Liver (tissue), 8 donors: ENCODE measurements at regions not wholly inside any gene's neighbourhood (a gene's known extent, or its start where the extent isn't known, plus 50 kb on each side); places are given as distances from the start of the nearest gene placed in this dataset.

ENCODE experiments used
- DNase-seq: peaks from one replicate; pipeline ENCODE4 v3.0.0-alpha.2; 2017; ENCODE audit warnings: low spot score
- H3K27ac ChIP-seq, 2 donors: one replicate each; pipeline ENCODE4 v1.7.0; 2013; ENCODE audit warnings: inconsistent platforms in 2 of 2, low read length in 2 of 2, control low read depth in 1 of 2, low read depth in 1 of 2, mild to moderate bottlenecking in 1 of 2
- H3K27me3 ChIP-seq, 4 donors: one replicate each; pipeline versions ENCODE4 v1.6.1 to v1.7.0; 2013; ENCODE audit warnings: low read length in 3 of 4, inconsistent platforms in 1 of 4, mild to moderate bottlenecking in 1 of 4, moderate library complexity in 1 of 4; ENCODE audit not compliant: control insufficient read depth in 4 of 4, insufficient read depth in 4 of 4
- H3K36me3 ChIP-seq, 4 donors: one replicate each; pipeline versions ENCODE4 v1.6.1 to v1.7.0; 2013; ENCODE audit warnings: low read length in 3 of 4, mild to moderate bottlenecking in 3 of 4, low read depth in 1 of 4, moderate library complexity in 1 of 4; ENCODE audit not compliant: control insufficient read depth in 4 of 4, insufficient read depth in 3 of 4
- H3K4me1 ChIP-seq, 4 donors: one replicate each; pipeline versions ENCODE4 v1.6.1 to v1.7.0; 2013; ENCODE audit warnings: low read length in 3 of 4, mild to moderate bottlenecking in 3 of 4, moderate library complexity in 1 of 4; ENCODE audit not compliant: control insufficient read depth in 4 of 4, insufficient read depth in 4 of 4
- H3K4me3 ChIP-seq, 3 donors: one replicate each; pipeline versions ENCODE4 v1.6.1 to v1.7.0; 2013; ENCODE audit warnings: low read length in 3 of 3, control low read depth in 1 of 3, low read depth in 1 of 3, mild to moderate bottlenecking in 1 of 3
- H3K9ac ChIP-seq, 2 donors: one replicate each; pipeline ENCODE4 v1.7.0; 2013; ENCODE audit warnings: low read length in 2 of 2, mild to moderate bottlenecking in 2 of 2, moderate library complexity in 2 of 2, control low read depth in 1 of 2, low read depth in 1 of 2
- H3K9me3 ChIP-seq, 4 donors: one replicate each; pipeline versions ENCODE4 v1.6.1 to v1.7.0; 2013; ENCODE audit warnings: low read length in 3 of 4; ENCODE audit not compliant: control insufficient read depth in 4 of 4
- GABPA ChIP-seq, 2 donors: IDR thresholded peaks in 1 of 2; conservative IDR thresholded peaks in 1 of 2; 2 replicates each; pipeline ENCODE4 v1.6.1; 2016; ENCODE audit warnings: antibody characterized with exemption in 2 of 2, mild to moderate bottlenecking in 1 of 2, moderate library complexity in 1 of 2
- HNF4A ChIP-seq, 2 donors: conservative IDR thresholded peaks; 2 replicates each; pipeline ENCODE4 v1.6.1; 2016; ENCODE audit warnings: antibody characterized with exemption in 2 of 2, mild to moderate bottlenecking in 2 of 2
- HNF4G ChIP-seq: IDR thresholded peaks from 2 replicates; pipeline ENCODE4 v1.6.1; 2016; ENCODE audit warnings: antibody characterized with exemption
- JUND ChIP-seq, 2 donors: IDR thresholded peaks; 2 replicates each; pipeline ENCODE4 v1.6.1; 2016; ENCODE audit warnings: antibody characterized with exemption in 2 of 2
- MAX ChIP-seq: IDR thresholded peaks from 2 replicates; pipeline ENCODE4 v1.6.1; 2016; ENCODE audit warnings: antibody characterized with exemption
- NR2F2 ChIP-seq: IDR thresholded peaks from 2 replicates; pipeline ENCODE4 v1.6.1; 2016; ENCODE audit warnings: antibody characterized with exemption
- RAD21 ChIP-seq, 2 donors: IDR thresholded peaks; 2 replicates each; pipeline ENCODE4 v1.6.1; 2016; ENCODE audit warnings: antibody characterized with exemption in 2 of 2, mild to moderate bottlenecking in 2 of 2
- RXRA ChIP-seq, 2 donors: IDR thresholded peaks; 2 replicates each; pipeline ENCODE4 v1.6.1; 2017 to 2018; ENCODE audit warnings: antibody characterized with exemption in 2 of 2, mild to moderate bottlenecking in 1 of 2
- TAF1 ChIP-seq: conservative IDR thresholded peaks from 2 replicates; pipeline ENCODE4 v1.6.1; 2016; ENCODE audit warnings: antibody characterized with exemption, mild to moderate bottlenecking
- YY1 ChIP-seq: IDR thresholded peaks from 2 replicates; pipeline ENCODE4 v1.6.1; 2016; ENCODE audit warnings: antibody characterized with exemption, mild to moderate bottlenecking
- WGBS: extraction: QIAGEN DNeasy Blood & Tissue Kit; methylation state at CpG from one replicate; pipeline ENCODE4 v1.1.7; 2013; 5-methylcytosine and 5-hydroxymethylcytosine counted together
- TF ChIP-seq, protein P1 (sequence below): fragments of 150-350 bp; IDR thresholded peaks from 2 replicates; pipeline ENCODE4 v1.5.1; 2017; ENCODE audit warnings: improper control_type of control experiment, low read depth, low read length; ENCODE audit not compliant: missing input control
- TF ChIP-seq, protein P2 (sequence below): IDR thresholded peaks from 2 replicates; pipeline ENCODE4 v1.6.1; 2016; ENCODE audit warnings: antibody characterized with exemption, mild to moderate bottlenecking
- TF ChIP-seq, protein P3 (sequence below): IDR thresholded peaks from 2 replicates; pipeline ENCODE4 v1.6.1; 2016; ENCODE audit warnings: antibody characterized with exemption
- TF ChIP-seq, protein P4 (sequence below): IDR thresholded peaks from 2 replicates; pipeline ENCODE4 v1.6.1; 2016; ENCODE audit warnings: antibody characterized with exemption
- donor health status: healthy.
- donor health status: healthy.
- donor health status: healthy.
- donor health status: healthy.
- donor health status: healthy.

GRCh38 chr2:236866542-236867340, 218.9 kb upstream of the COPS8 start:
- no peak overlapping the region for H3K27ac ChIP-seq
- no peak overlapping the region for H3K4me3 ChIP-seq

GRCh38 chr2:236867441-236868260, 218.0 kb upstream of the COPS8 start:
- WGBS: 92% methylated on average over 12 of the region's 12 CpGs
- no peak overlapping the region for H3K4me3 ChIP-seq
- H3K4me1 ChIP-seq: no peaks in the 10 kb centered on the region
- no peak for TF ChIP-seq GABPA (IDR thresholded peaks at IDR 0.05 in 1 of 2, conservative IDR thresholded peaks at IDR 0.05 in 1 of 2)
- TF ChIP-seq YY1: no peak
- TF ChIP-seq, protein P1, sequence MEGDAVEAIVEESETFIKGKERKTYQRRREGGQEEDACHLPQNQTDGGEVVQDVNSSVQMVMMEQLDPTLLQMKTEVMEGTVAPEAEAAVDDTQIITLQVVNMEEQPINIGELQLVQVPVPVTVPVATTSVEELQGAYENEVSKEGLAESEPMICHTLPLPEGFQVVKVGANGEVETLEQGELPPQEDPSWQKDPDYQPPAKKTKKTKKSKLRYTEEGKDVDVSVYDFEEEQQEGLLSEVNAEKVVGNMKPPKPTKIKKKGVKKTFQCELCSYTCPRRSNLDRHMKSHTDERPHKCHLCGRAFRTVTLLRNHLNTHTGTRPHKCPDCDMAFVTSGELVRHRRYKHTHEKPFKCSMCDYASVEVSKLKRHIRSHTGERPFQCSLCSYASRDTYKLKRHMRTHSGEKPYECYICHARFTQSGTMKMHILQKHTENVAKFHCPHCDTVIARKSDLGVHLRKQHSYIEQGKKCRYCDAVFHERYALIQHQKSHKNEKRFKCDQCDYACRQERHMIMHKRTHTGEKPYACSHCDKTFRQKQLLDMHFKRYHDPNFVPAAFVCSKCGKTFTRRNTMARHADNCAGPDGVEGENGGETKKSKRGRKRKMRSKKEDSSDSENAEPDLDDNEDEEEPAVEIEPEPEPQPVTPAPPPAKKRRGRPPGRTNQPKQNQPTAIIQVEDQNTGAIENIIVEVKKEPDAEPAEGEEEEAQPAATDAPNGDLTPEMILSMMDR: no peak
- no peak for TF ChIP-seq MAX
- TF ChIP-seq RXRA (IDR thresholded peaks at IDR 0.05): no peak
- no peak for TF ChIP-seq NR2F2
- TF ChIP-seq TAF1: no peak
- no peak for TF ChIP-seq HNF4G
- TF ChIP-seq HNF4A (conservative IDR thresholded peaks at IDR 0.05): no peak
- no peak for TF ChIP-seq RAD21 (IDR thresholded peaks at IDR 0.05)
- TF ChIP-seq, protein P2, sequence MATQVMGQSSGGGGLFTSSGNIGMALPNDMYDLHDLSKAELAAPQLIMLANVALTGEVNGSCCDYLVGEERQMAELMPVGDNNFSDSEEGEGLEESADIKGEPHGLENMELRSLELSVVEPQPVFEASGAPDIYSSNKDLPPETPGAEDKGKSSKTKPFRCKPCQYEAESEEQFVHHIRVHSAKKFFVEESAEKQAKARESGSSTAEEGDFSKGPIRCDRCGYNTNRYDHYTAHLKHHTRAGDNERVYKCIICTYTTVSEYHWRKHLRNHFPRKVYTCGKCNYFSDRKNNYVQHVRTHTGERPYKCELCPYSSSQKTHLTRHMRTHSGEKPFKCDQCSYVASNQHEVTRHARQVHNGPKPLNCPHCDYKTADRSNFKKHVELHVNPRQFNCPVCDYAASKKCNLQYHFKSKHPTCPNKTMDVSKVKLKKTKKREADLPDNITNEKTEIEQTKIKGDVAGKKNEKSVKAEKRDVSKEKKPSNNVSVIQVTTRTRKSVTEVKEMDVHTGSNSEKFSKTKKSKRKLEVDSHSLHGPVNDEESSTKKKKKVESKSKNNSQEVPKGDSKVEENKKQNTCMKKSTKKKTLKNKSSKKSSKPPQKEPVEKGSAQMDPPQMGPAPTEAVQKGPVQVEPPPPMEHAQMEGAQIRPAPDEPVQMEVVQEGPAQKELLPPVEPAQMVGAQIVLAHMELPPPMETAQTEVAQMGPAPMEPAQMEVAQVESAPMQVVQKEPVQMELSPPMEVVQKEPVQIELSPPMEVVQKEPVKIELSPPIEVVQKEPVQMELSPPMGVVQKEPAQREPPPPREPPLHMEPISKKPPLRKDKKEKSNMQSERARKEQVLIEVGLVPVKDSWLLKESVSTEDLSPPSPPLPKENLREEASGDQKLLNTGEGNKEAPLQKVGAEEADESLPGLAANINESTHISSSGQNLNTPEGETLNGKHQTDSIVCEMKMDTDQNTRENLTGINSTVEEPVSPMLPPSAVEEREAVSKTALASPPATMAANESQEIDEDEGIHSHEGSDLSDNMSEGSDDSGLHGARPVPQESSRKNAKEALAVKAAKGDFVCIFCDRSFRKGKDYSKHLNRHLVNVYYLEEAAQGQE: no peak
- TF ChIP-seq, protein P3, sequence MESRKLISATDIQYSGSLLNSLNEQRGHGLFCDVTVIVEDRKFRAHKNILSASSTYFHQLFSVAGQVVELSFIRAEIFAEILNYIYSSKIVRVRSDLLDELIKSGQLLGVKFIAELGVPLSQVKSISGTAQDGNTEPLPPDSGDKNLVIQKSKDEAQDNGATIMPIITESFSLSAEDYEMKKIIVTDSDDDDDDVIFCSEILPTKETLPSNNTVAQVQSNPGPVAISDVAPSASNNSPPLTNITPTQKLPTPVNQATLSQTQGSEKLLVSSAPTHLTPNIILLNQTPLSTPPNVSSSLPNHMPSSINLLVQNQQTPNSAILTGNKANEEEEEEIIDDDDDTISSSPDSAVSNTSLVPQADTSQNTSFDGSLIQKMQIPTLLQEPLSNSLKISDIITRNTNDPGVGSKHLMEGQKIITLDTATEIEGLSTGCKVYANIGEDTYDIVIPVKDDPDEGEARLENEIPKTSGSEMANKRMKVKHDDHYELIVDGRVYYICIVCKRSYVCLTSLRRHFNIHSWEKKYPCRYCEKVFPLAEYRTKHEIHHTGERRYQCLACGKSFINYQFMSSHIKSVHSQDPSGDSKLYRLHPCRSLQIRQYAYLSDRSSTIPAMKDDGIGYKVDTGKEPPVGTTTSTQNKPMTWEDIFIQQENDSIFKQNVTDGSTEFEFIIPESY: no peak
- TF ChIP-seq, protein P4, sequence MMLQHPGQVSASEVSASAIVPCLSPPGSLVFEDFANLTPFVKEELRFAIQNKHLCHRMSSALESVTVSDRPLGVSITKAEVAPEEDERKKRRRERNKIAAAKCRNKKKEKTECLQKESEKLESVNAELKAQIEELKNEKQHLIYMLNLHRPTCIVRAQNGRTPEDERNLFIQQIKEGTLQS: no peak

More at GRCh38 chr2:236866542-236867340, 218.9 kb upstream of the COPS8 start:
- H3K4me1 ChIP-seq: no peaks in the 10 kb centered on the region
- DNase-seq: peak; percentile 10
- no peak overlapping the region for H3K9ac ChIP-seq
- H3K9me3 ChIP-seq: no peaks in the 10 kb centered on the region
- WGBS: 89% methylated on average over 10 of the region's 10 CpGs
- no peak for TF ChIP-seq HNF4A (conservative IDR thresholded peaks at IDR 0.05)
- TF ChIP-seq, protein P2: no peak
- TF ChIP-seq, protein P4: no peak
- no peak for TF ChIP-seq JUND (IDR thresholded peaks at IDR 0.05)
- no peak for TF ChIP-seq GABPA (IDR thresholded peaks at IDR 0.05 in 1 of 2, conservative IDR thresholded peaks at IDR 0.05 in 1 of 2)
- no peaks in the 10 kb centered on the region for H3K36me3 ChIP-seq
- H3K27me3 ChIP-seq: no peaks in the 10 kb centered on the region

More at GRCh38 chr2:236867441-236868260, 218.0 kb upstream of the COPS8 start:
- DNase-seq: peak; percentile 13
- Histone ChIP-seq H3K9me3 (no peaks in the 10 kb centered on the region), H3K27ac (no peak overlapping the region), H3K36me3 (no peaks in the 10 kb centered on the region), H3K27me3 (no peaks in the 10 kb centered on the region), H3K9ac (no peak overlapping the region)
